HUES48 (cell line): ENCODE measurements at regions not wholly inside any gene's neighbourhood (a gene's known extent, or its start where the extent isn't known, plus 50 kb on each side); places are given as distances from the start of the nearest gene placed in this dataset.

Source experiments
- H3K27ac ChIP-seq: one replicate; pipeline ENCODE4 v1.7.0; 2013; ENCODE audit warnings: low read depth, low read length, inconsistent platforms
- H3K27me3 ChIP-seq: 2 replicates; pipeline ENCODE4 v1.6.1; 2013; ENCODE audit warnings: mild to moderate bottlenecking, low read length; ENCODE audit not compliant: control insufficient read depth, insufficient read depth
- H3K36me3 ChIP-seq: 2 replicates; pipeline ENCODE4 v1.6.1; 2013; ENCODE audit warnings: low read length; ENCODE audit not compliant: control insufficient read depth, insufficient read depth
- H3K4me1 ChIP-seq: 2 replicates; pipeline ENCODE4 v1.6.1; 2013; ENCODE audit warnings: mild to moderate bottlenecking, low read length; ENCODE audit not compliant: control insufficient read depth, insufficient read depth
- H3K4me3 ChIP-seq: 2 replicates; pipeline ENCODE4 v1.5.1; 2013; ENCODE audit warnings: mild to moderate bottlenecking, low read depth, low read length
- H3K9ac ChIP-seq: 2 replicates; pipeline ENCODE4 v1.6.1; 2013; ENCODE audit warnings: mild to moderate bottlenecking, low read depth, low read length, moderate library complexity
- H3K9me3 ChIP-seq: 2 replicates; pipeline ENCODE4 v1.6.1; 2013; ENCODE audit warnings: low read length; ENCODE audit not compliant: control insufficient read depth, insufficient read depth

DNA sequence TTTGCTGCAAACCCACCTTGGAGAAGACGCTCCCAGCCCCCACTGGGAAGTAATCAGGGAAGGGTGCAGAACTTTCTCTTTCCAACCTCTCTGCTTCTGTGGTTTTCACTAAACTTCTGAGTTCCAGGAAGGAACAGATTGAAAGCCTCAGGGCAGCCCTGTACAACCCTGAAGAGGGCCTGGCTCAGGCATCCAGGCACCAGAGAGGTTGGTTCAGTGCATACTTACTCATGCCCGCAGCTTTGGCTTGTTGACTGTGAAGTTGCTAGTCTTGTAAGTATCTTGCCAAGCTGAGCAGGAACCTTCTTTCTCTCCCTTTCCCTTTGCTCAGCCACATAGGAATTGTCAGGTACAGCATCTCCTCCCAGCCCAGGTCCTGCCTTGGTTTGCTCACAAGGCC is 272.2 kb upstream of the FOXQ1 start:
- Histone ChIP-seq H3K4me1 (no peaks in the 10 kb centered on the region), H3K4me3 (no peak overlapping the region), H3K27ac (no peak overlapping the region), H3K9me3 (no peaks in the 10 kb centered on the region), H3K9ac (no peak overlapping the region), H3K36me3 (no peaks in the 10 kb centered on the region), H3K27me3 (no peaks in the 10 kb centered on the region)

DNA sequence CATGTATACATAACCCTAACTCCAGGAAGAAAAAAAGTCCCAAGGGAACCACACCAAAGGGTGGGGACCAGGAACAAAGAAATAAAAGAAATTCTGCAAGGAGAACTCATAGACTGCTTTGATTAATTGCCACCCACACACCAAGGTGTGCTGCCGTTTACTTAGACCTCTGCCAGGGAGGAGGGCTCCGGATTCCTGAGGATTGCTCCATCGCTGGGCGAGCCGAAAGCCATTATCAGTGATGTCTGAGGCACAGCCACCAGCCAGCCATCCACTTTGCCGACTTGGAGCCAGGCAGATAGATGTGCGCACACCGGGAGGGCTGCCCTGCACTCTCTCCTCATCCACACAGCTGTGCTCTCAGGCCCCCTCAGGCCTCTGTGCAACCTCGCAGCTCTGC is 272.7 kb upstream of the FOXQ1 start:
- no peaks in the 10 kb centered on the region for H3K9me3 ChIP-seq
- no peak overlapping the region for H3K27ac ChIP-seq
- no peaks in the 10 kb centered on the region for H3K4me1 ChIP-seq
- H3K4me3 ChIP-seq = no peak overlapping the region
- no peak overlapping the region for H3K9ac ChIP-seq
- H3K36me3 ChIP-seq = no peaks in the 10 kb centered on the region
- H3K27me3 ChIP-seq = no peaks in the 10 kb centered on the region

DNA sequence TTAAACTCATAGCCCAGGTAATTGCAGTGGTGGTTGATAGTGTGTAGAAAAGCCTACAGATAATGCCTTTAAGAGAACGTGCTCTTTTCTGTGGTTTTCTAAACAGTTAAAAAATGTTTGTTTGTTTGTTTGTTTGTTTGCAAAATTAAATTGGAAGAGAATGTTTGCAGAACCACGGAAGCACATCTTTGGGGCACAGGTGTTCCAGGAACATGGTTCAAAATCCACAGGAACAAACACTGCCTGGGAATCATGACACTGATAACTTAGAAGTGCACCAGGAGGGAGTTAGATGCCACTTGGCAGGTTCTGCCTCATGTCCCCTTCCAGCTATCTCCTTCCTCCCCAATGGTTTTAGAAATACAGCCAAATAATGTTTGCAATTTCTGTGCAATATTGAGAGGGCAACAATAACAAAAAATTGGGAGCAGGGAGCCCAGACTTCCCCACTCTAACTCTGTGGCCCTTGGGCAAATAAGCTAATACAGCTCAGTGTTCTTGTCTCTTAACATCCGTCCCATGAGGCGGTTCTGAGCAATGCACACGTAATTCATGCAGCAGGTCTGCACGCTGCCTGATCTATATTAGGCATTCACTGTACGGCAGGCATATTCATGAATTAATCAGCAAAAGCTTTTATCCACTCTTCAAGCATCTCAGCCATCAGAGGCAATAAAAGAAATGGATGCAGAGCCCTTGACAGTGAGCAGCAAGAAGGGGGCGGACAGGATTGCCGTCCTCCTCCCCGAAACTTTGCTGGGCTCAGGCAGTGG is 274.3 kb upstream of the FOXQ1 start:
- Histone ChIP-seq H3K4me3 (no peak overlapping the region), H3K27me3 (no peaks in the 10 kb centered on the region), H3K36me3 (no peaks in the 10 kb centered on the region), H3K9me3 (no peaks in the 10 kb centered on the region), H3K4me1 (no peaks in the 10 kb centered on the region), H3K27ac (no peak overlapping the region), H3K9ac (no peak overlapping the region)

DNA sequence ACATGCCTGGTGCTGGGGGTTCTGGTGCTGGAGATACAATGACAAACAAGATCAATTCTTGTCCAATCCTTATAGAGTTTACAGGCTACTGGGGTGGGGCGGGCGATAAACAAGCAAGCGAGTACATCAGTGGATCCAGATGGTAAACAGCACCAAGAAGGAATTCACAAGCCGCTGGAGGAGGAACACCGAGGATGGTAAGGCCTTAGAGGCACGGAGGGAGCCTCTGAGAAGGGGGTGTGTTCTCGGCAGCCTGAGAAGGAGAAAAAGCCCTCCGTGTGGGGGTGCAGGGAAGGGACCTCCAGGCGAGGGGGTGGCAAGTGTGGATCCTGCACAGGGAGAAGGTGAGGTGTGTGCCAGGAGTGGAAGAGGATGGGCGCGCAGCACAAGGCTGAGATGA is 276.5 kb upstream of the FOXQ1 start:
- Histone ChIP-seq H3K27me3 (no peaks in the 10 kb centered on the region), H3K9ac (no peak overlapping the region), H3K4me1 (no peaks in the 10 kb centered on the region), H3K36me3 (no peaks in the 10 kb centered on the region), H3K27ac (no peak overlapping the region), H3K9me3 (no peaks in the 10 kb centered on the region; the same call in 1 of the 2 replicates), H3K4me3 (no peak overlapping the region)

DNA sequence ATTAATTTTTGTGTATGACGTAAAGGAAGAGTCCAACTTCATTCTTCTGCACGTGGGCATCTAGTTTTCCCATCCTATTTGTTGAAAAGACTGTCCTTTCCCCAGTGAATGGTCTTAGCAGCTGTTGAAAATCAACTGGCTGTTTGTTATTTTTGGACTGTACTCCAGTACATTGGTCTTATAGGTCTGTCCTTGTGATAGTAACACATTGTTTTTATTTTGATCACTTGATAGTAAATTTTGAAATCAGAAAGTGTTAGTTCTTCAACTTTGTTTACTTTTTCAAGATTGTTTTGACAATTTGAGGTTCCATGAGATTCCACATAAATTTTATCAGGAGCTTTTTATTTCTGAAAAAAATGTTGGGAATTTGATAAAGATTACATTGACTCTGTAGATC is 280.2 kb upstream of the FOXQ1 start:
- Histone ChIP-seq H3K9ac (no peak overlapping the region), H3K36me3 (no peaks in the 10 kb centered on the region), H3K4me1 (peaks cover 11% of the 10 kb centered on the region), H3K9me3 (no peaks in the 10 kb centered on the region; the same call in 1 of the 2 replicates), H3K4me3 (no peak overlapping the region), H3K27me3 (no peaks in the 10 kb centered on the region), H3K27ac (no peak overlapping the region)

DNA sequence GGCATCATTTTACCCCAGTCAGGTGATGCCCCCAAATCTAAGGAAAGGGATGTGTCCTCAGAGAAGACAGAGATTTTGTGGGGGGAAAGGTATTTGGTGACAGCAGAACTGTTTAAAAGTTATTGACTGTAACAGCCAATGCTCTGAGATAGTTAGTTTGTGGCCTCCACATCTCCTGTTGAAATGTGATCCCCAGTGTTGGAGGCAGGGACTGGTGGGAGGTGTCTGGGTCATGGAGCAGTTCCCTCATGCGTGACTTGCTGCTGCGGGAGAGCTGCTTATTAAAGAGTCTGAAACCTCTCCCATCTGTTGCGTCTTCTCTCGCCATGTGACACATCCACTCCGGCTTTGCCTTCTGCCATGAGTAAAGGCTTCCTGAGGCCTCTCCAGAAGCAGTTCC is 282.8 kb upstream of the FOXQ1 start:
- H3K9me3 ChIP-seq = no peaks in the 10 kb centered on the region; the same call in 1 of the 2 replicates
- H3K9ac ChIP-seq = no peak overlapping the region
- no peaks in the 10 kb centered on the region for H3K36me3 ChIP-seq
- no peak overlapping the region for H3K4me3 ChIP-seq
- no peak overlapping the region for H3K27ac ChIP-seq
- no peaks in the 10 kb centered on the region for H3K27me3 ChIP-seq
- peaks cover 11% of the 10 kb centered on the region for H3K4me1 ChIP-seq

DNA sequence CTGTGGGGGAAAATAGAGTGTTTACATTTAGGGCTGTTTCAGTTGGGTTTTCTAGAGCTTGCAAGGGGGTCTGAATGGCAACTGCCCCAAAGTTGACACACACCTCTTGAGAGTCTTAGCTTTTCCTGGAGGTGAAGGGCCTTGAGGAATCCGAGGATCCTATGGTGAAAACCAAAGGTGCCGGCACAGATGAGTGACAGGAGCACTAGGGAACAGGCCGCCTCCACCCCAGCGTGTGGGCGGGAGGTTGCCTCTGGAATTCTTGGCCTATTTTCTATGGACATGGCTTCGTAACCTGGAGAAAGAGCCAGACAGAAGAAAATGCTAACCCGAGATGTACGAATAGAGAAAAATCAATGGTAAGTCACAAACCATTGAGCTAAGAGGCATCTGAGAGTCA is 283.2 kb upstream of the FOXQ1 start:
- Histone ChIP-seq H3K4me3 (no peak overlapping the region), H3K27ac (no peak overlapping the region), H3K4me1 (peaks cover 11% of the 10 kb centered on the region), H3K9me3 (no peaks in the 10 kb centered on the region; the same call in 1 of the 2 replicates), H3K9ac (no peak overlapping the region), H3K27me3 (no peaks in the 10 kb centered on the region), H3K36me3 (no peaks in the 10 kb centered on the region)

DNA sequence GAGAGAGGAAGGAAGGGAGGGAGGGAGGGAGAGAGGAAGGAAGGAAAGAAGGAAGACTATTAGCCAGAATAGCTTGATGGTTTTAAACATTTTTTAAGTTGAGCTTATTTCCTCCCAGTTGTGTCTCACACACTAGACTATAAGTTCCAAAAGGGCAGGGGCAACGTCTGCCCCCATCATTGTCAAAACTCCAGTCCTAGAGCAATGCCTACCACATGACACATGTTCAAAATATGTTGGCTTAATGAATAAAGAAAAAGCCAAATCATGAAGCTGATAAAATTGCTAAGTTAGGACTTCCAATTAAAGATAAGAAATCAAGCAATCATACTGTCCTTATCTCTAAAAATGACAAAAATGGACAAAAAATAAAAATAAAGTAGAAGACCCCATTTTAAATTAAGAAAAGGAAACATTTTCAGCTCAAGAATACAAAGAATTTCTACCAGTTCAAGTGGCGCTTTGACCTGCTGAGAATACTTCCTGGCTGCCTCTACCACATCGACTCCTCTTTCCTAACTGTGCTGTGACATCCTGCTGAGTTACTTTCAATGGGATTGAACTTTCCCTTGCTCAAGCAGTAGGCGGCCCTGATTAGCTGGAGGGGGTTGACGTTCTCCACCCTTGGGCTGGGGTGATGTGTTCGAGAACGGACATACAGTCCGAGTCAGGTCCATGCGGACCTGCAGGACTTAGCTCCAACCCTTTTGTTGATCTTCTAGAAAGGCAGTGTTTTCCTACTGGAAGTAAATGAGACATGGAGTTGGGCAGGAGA is 283.9 kb upstream of the FOXQ1 start:
- Histone ChIP-seq H3K36me3 (no peaks in the 10 kb centered on the region), H3K4me3 (no peak overlapping the region), H3K9me3 (no peaks in the 10 kb centered on the region; the same call in 1 of the 2 replicates), H3K27ac (no peak overlapping the region), H3K4me1 (peaks cover 11% of the 10 kb centered on the region), H3K9ac (no peak overlapping the region), H3K27me3 (no peaks in the 10 kb centered on the region)

DNA sequence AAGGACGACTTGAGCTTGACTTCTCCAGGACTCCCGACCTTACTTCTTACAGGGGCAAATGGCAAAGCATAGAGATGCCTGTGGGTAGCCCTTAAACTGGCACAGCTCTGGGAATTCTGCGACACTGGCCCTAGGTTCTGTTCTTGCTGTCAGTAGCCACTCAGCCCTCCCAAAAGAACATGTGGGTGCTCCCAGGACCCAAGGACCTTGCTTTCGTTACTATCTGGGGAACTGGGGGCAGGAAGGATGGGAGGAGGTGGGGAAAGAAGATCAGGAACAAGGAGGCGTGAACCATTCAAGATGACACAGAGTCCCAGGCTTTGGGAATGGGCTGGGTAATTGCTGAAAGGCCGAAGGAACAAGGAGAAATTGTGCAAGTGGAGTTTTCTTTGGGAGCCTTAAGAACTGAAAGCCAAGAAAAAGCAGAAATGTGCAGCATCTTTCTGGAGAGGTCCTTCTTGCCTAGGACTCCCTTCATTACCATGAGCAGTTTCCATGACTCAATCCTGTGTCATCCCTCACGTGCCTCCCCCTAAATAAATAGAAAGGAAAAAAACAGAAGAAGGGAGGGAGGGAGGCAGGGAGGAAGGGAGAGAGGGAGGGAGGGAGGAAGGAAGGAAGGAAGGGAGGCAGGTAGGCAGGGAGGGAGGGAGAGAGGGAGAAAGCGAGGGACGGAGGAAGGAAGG is 284.6 kb upstream of the FOXQ1 start:
- no peaks in the 10 kb centered on the region for H3K36me3 ChIP-seq
- no peaks in the 10 kb centered on the region for H3K27me3 ChIP-seq
- no peak overlapping the region for H3K9ac ChIP-seq
- H3K9me3 ChIP-seq = no peaks in the 10 kb centered on the region
- H3K4me3 ChIP-seq = no peak overlapping the region
- H3K4me1 ChIP-seq = peaks cover 11% of the 10 kb centered on the region
- H3K27ac ChIP-seq = no peak overlapping the region

DNA sequence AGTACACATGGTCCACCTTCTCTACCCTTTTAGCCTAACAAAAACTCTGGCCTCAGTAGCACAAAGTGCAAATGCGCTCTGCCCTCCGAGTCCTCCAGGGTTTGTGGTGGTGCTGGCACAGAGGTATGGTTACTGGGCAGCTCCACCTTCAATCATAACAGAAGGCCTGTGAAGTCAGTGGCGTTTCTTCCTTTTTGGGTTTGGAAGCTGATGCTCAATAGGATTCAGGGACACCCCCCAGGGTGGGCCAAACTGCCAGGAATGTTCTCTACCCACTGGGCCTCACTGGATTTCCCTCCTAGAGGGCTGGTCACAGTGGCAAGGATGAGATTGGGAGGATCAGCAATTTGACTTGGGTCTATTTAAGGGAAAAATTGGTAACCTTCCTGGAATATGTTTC is 286.1 kb upstream of the FOXQ1 start:
- Histone ChIP-seq H3K4me3 (no peak overlapping the region), H3K9ac (no peak overlapping the region), H3K27ac (no peak overlapping the region), H3K36me3 (no peaks in the 10 kb centered on the region), H3K4me1 (peaks cover 11% of the 10 kb centered on the region), H3K27me3 (no peaks in the 10 kb centered on the region), H3K9me3 (no peaks in the 10 kb centered on the region)

DNA sequence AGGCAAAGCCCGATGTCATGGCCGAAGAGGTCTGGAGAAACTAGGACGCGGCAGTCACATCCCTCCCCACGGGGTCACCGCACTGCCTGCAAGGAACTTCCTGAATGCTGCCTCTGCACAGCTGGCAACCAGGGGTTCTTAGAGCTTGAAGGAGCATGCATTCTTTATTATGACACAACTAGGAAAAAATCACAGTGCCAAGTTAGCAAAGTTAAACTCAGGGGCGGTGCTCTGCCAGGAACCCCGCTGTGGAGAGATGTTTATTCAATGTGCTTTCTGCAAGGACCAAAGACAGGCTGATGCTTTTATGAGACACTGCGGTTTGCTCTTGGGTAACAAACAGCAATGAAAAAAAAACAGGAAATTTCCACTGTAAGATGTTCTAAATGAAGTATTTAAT is 287.3 kb upstream of the FOXQ1 start:
- Histone ChIP-seq H3K9ac (no peak overlapping the region), H3K27me3 (no peaks in the 10 kb centered on the region), H3K9me3 (no peaks in the 10 kb centered on the region), H3K27ac (no peak overlapping the region), H3K4me3 (no peak overlapping the region), H3K36me3 (no peaks in the 10 kb centered on the region), H3K4me1 (peaks cover 11% of the 10 kb centered on the region)
